AG08396 (cell line): ENCODE measurements at regions not wholly inside any gene's neighbourhood (a gene's known extent, or its start where the extent isn't known, plus 50 kb on each side); places are given as distances from the start of the nearest gene placed in this dataset.

Experiments
- DNase-seq: peaks from one replicate; pipeline ENCODE4 v3.0.0; 2012; ENCODE audit warnings: low spot score, mixed read lengths

GRCh38 chr3:35946854-35947515 lies 307.7 kb downstream of the ARPP21 start:
- DNase-seq: no peak

GRCh38 chr3:35950021-35950420 lies 310.7 kb downstream of the ARPP21 start:
- no peak for DNase-seq

- no peak for DNase-seq
Observed at GRCh38 chr3:35954413-35954812, 315.1 kb downstream of the ARPP21 start.

GRCh38 chr3:35965908-35966307 lies 326.6 kb downstream of the ARPP21 start:
- peak; percentile 7 for DNase-seq

DNA sequence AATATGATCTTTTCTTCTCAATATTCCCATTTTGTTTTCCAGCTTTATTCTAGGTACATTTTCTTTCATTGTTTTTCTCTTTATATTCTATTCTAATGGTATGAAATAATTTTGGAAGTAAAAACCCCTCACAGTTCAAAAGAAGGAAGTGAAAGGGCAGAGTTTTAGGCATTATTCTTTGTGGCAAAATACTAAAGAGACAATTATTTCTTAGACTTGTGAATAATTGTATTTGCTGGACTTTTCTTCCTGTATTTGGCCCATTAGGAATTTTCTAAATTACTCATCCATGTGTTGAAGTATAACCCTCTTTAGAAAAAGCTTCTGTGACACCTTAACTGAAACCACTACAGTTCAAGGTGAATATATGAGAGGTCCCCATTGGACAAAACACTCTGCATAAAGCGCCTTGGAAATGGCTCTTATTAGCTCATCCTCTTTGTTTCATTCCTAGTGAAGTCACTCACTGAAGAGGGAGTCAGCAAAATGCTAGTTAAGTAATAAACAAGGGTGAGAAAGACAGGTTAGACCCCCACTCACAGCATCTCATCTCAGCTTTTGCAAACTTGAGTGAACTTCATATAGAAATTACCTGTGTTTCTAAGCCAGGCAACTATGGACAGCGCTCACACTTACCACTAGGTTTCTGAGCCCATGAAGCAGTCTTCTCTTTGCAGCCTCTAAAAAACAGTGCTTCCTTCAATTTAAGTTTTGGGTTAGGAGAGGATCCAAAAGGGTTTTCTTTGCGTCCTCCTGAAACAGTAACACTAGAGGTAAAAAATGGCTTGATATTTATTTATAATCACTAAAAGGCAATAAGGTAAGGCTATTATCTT lies 327.5 kb downstream of the ARPP21 start:
- no peak for DNase-seq

DNA sequence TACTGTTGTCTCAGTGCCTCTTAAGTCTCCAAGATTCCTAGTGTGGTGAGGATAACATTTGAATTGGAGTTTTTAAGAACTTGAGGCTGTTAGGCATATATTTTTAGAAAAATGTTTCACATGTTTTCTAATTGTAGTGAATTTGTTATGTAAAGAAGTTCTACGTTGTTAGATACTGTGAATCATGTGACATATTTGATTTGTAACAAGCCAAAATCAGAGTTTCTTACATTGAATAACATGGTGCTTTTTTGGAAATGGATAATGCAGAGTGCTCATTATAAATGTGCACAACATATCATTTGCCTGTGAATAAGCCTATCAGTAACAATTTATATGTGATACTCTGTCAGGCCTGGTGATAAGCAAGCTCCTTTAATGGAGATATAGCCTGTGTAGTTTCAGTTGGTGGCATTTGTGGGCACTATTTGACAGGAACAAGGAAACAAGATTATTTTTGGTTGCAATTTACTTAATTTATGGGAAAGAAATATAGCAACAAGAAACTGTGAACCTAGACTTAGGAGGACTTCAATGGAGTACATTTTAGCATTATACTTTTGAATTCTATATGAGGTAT lies 328.8 kb downstream of the ARPP21 start:
- DNase-seq: no peak

DNA sequence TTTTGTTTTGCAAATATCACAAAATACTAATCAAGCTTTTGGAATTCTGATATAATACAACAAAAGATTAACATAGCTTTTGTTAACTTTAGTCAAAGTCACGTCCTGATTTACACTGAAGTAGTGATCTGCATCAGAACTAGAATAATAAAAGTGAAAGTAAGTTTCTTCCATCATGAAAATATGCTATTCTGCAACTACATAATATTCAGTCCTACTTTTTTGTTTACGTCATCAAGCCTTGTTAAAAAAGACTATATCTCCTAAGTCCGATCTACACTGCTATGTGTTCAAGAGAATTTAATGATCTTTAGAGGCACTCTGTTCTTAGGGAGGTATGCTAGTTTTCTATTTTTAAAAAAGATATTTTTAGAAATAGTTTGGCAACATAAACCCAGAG lies 330.1 kb downstream of the ARPP21 start:
- no peak for DNase-seq

GRCh38 chr3:35970793-35971192 lies 331.5 kb downstream of the ARPP21 start:
- DNase-seq: no peak

- DNase-seq: no peak
Observed at GRCh38 chr3:35971686-35972085, 332.4 kb downstream of the ARPP21 start.

GRCh38 chr3:35974872-35975271 lies 335.5 kb downstream of the ARPP21 start:
- no peak for DNase-seq

- DNase-seq: no peak
Observed at GRCh38 chr3:35986161-35986560, 346.8 kb downstream of the ARPP21 start.

GRCh38 chr3:35987386-35987785 lies 348.1 kb downstream of the ARPP21 start:
- DNase-seq: no peak

DNA sequence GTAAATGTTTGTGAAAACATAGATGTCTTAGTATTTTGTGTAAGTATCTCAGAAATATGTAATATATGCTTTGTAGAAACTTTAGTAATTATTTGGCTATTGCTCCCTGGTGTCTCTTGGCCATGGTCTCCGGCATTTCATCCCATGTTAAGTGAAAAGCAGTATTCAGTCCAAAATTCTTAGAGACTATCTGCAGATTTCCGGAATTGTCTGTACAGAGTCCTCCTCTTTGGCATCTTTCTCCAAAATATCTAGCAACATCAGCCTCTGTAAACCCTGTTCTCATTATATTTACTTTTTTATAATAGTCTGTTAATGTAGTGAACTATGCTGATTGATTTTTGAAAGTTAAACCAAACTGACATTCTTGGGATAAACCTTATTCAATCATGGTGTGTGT lies 352.7 kb downstream of the ARPP21 start:
- DNase-seq: no peak

DNA sequence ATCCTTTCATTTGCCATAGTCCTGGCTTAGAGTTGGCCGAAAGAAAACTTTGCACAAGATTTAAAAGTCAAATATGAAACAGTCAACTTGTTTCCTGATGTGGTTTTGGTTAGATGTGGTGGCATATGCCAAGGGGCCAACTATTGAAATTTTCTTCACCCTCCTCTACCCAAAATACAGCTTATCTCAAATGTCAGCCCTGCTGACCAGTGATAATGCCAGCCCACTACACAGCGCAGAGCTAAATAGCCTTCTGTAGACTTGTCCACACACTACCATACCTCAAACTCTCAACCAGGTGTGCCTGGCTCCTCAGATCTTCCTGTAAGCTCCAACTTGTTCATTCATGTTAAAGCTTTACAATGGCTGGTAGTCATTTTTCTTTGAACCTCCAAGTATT lies 368.5 kb upstream of the STAC start:
- no peak for DNase-seq

DNA sequence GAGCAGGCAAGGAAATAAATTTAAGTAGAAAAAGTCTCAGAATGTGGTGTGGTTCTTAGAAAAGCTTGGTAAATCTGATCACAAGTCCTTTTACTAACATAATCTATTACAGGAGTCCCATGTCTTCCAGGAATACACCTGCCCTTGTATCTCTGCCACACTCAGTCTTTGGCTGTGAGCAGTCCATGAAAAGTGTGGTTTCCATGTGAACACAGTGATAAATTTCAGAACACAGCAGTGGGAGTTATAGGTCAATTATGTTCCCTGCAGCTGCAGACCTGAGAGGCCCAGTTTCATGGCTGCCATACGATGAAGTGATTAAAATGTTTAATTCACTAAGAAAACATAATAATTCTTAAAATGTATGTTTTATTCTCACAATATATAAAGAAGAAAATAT lies 366.9 kb upstream of the STAC start:
- DNase-seq: no peak

DNA sequence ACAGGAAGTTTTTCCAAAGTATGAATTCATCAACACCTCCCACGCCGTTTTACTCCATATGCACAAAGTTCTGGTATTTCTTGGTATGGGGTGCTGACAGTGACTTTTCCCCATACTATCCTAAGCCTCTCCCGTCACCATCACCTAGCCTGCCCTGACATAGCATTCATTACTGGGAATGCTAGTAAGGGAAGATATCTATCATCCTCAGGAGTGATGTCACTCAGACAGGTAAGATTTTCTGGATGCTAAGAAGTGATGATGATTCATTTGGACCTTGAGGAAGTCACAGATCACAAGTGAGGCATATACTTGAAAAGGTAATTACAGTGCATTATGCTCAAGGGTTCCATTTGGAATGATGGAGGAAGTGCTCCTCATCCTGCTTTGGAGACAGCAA lies 355.1 kb upstream of the STAC start:
- DNase-seq: no peak

DNA sequence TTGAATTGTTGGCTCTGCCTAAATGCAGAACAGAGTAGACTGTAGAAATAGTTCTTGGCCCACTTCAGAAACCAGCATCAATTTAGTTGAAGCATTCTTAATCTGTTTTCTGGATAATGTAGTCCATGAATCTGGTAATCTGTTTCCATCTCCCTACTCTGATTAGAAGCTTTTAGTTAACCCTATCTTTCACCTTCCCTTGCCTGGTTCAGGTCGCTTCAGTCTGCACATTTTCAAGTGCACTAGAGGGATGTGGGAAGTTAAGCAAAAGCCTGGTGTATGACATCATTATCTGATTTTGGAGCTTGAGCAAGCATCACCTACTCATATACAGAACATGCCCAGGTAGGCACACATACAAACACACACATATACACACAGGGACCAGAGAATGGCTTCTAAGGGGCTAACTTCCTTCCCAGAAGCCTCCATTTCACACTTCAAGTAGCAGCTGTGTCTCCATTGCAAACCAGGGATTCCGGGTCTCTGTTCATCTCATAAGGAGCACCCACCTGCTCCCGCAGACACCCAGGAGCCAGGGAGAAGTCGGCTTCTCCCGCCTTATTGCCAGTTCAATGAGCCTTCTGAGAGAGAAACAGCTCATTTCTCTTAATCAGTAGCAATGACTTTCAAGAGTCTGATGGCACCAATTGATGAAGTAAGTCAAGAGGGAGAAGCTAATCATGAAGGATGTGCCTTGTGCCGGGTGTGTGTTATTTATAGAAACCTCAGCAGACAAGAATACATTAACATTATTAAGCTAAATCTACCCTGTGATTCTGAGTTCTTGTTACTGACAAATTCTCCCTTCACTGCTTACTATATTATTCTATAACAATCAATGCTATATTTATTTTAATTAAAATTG lies 347.9 kb upstream of the STAC start:
- no peak for DNase-seq

GRCh38 chr3:36058404-36059030 lies 321.8 kb upstream of the STAC start:
- no peak for DNase-seq

DNA sequence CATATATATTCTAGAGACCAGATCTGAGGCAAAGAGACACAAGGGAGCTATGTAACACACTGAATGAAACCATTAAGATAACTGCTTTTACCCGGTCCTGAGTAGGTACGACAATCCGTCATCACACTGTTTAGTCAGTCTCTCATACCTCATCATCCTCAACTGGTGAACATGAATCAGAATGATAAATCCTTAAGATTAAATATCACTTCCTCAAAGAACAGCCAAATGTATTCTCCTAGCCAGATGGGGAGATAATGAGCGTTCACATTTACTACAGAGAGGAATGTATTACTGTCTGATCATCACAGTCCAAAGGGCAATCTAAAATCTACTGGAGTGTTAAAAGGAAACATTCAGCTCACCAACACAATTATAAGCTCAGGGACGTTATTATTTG lies 319.4 kb upstream of the STAC start:
- DNase-seq: no peak

- DNase-seq: no peak
Observed at GRCh38 chr3:36063992-36064391, 316.3 kb upstream of the STAC start.

GRCh38 chr3:36065321-36065720 lies 315.0 kb upstream of the STAC start:
- DNase-seq: no peak

GRCh38 chr3:36075491-36075890 lies 304.8 kb upstream of the STAC start:
- DNase-seq: no peak
